PC-9 (cell line): ENCODE measurements at regions not wholly inside any gene's neighbourhood (a gene's known extent, or its start where the extent isn't known, plus 50 kb on each side); places are given as distances from the start of the nearest gene placed in this dataset.

Experiments used
- CTCF ChIP-seq: fragments of 200-600 bp; sonication (generic); conservative IDR thresholded peaks from 2 replicates; pipeline ENCODE4 v1.6.1; 2017; ENCODE audit warnings: mixed run types, antibody characterized with exemption, mild to moderate bottlenecking, moderate library complexity
- EZH2 ChIP-seq: fragments of 200-600 bp; sonication (generic); IDR thresholded peaks from 2 replicates; pipeline ENCODE4 v1.8.0; 2017; ENCODE audit warnings: antibody characterized with exemption, low read depth

DNA sequence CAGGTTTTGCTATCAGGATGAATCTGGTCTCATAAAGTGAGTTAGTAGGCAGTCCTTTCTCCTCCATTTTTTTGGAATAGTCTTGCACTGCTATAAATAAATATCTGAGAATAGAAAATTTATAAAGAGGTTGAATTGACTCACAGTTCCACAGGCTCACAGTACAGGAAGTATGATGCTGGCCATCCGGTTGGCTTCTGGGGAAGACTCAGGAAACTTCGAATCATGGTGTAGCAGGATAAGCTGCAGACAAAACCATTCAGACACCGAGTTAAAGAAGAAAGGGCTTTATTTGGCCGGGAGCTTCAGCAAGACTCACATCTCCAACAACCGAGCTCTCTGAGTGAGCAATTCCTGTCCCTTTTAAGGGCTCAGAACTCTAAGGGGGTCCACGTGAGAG is 348.2 kb downstream of the KCTD8 start:
- TF ChIP-seq CTCF (no peak), EZH2 (no peak)
